ENCODE measurements at regions not wholly inside any gene's neighbourhood (a gene's known extent, or its start where the extent isn't known, plus 50 kb on each side); places are given as distances from the start of the nearest gene placed in this dataset.

- no peak for TF ChIP-seq POLR2A (IDR thresholded peaks at IDR 0.05)
- TF ChIP-seq, protein P1, sequence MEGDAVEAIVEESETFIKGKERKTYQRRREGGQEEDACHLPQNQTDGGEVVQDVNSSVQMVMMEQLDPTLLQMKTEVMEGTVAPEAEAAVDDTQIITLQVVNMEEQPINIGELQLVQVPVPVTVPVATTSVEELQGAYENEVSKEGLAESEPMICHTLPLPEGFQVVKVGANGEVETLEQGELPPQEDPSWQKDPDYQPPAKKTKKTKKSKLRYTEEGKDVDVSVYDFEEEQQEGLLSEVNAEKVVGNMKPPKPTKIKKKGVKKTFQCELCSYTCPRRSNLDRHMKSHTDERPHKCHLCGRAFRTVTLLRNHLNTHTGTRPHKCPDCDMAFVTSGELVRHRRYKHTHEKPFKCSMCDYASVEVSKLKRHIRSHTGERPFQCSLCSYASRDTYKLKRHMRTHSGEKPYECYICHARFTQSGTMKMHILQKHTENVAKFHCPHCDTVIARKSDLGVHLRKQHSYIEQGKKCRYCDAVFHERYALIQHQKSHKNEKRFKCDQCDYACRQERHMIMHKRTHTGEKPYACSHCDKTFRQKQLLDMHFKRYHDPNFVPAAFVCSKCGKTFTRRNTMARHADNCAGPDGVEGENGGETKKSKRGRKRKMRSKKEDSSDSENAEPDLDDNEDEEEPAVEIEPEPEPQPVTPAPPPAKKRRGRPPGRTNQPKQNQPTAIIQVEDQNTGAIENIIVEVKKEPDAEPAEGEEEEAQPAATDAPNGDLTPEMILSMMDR (IDR thresholded peaks at IDR 0.05), result no peak
Measured at GRCh38 chr1:208597571-208597970, 353.4 kb upstream of the PLXNA2 start.
